HUES6 (cell line): ENCODE measurements at regions not wholly inside any gene's neighbourhood (a gene's known extent, or its start where the extent isn't known, plus 50 kb on each side); places are given as distances from the start of the nearest gene placed in this dataset.

Source experiments
- H3K27ac ChIP-seq: 2 replicates; pipeline ENCODE4 v1.7.0; 2013; ENCODE audit warnings: low read depth, mild to moderate bottlenecking, low read length, inconsistent platforms
- H3K27me3 ChIP-seq: 2 replicates; pipeline ENCODE4 v1.6.1; 2013; ENCODE audit warnings: low read length; ENCODE audit not compliant: control insufficient read depth, insufficient read depth
- H3K36me3 ChIP-seq: 2 replicates; pipeline ENCODE4 v1.6.1; 2013; ENCODE audit warnings: low read length; ENCODE audit not compliant: control insufficient read depth, insufficient read depth
- H3K4me1 ChIP-seq: 2 replicates; pipeline ENCODE4 v1.6.1; 2013; ENCODE audit warnings: low read length; ENCODE audit not compliant: control insufficient read depth, insufficient read depth
- H3K4me3 ChIP-seq: 2 replicates; pipeline ENCODE4 v1.5.1; 2013; ENCODE audit warnings: low read depth, low read length
- H3K9ac ChIP-seq: one replicate; pipeline ENCODE4 v1.6.1; 2013; ENCODE audit warnings: mild to moderate bottlenecking, low read length
- H3K9me3 ChIP-seq: 2 replicates; pipeline ENCODE4 v1.6.1; 2013; ENCODE audit warnings: low read depth, low read length; ENCODE audit not compliant: control insufficient read depth, insufficient read depth

DNA sequence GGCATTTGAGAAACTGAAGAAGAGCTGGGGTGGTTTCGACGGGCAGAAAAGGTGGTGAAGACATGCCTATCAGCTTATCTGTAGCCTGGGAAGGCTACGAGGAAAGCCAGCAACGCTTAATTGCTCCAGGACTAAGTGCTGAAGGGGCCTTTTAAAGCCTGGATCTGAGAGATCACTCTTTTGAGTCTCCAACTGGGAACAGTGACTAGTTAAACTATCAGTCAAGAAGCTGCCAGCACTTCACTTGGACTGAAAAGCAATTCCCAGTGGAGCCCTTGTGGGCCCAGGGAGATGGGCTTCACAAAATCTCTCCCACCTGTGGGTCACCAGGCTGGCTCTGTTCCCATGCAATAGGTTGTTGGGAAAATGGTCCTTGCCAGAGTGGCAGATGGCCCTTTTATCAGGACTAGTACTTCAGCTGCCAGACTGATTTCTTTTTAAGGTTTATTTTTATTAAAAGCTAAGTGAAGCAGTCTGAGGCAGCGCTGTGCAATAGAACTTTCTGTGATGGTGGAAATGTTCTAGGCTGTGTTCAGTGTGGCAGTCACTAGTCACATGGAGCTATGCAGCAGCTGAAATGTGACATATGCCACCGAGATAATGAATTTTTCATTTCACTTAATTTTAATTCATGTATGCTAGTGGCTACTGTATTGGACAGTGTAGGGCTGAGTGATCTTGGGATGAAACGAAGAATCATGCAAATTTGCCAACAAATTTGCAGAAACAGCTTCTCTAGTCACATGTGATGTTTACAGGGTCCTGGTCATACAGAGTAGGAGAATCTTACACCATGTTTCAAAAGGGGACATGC, 276.8 kb downstream of the PCNX1 start:
- Histone ChIP-seq H3K4me1 (peaks cover 29% of the 10 kb centered on the region), H3K9ac (no peak overlapping the region), H3K36me3 (no peaks in the 10 kb centered on the region), H3K27ac (no peak overlapping the region), H3K27me3 (no peaks in the 10 kb centered on the region), H3K4me3 (no peak overlapping the region), H3K9me3 (peaks cover 2% of the 10 kb centered on the region; the same call in 1 of the 2 replicates)

DNA sequence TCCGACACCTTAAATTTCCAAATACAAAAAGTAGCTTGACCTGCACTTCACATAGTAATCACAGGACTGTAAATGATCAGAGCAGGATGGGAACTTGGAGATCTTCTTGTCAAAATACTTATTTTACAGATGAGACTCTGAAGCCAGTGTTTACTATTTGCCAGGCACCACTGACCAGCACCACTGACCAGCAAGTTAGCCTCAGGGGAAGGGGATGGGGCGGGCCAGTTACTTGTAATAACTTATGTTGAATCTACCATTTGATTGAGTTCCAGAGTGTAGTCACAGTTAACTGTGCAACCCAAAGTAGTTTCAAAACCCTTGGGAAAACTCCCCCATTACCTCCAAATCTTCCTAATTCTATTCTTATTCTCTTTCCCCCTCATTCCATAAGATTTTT, 278.4 kb downstream of the PCNX1 start:
- Histone ChIP-seq H3K4me1 (peaks cover 30% of the 10 kb centered on the region), H3K9me3 (peaks cover 2% of the 10 kb centered on the region; the same call in 1 of the 2 replicates), H3K9ac (no peak overlapping the region), H3K36me3 (no peaks in the 10 kb centered on the region), H3K27ac (no peak overlapping the region), H3K27me3 (no peaks in the 10 kb centered on the region), H3K4me3 (no peak overlapping the region)

DNA sequence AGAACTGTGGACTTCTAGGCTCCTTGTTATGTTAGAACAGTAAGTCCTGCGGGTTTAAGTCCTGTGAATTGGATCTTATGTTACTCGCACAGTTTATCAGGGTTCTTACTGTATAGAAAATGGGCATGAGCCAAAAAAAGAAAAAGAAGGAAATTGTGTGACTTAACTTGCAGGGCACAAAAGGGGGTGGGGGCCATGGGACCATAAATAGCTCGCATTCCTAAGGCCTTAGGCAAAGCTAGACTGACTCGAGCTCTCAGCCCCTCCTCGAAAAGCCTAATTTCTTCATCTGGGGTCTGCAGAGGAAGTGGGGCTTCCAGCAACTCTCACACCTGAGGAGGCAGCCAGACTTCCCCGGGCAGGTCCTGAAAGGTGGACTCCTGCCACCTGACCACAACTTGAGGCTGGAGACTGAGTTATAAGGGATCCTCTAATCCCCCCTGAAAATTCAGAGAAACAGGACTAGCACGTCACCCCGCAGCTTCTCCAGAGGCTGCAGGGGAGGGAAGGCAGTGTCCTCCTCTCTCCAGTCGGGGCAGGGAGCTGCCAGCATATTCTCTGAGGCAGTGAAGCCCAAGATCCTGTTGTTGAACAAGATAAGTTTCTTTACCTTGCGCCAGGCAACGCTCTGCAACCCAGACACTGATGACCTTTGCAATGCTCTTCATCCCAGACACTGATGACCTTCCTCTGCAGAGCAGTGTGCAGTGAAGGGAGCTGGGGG, 280.5 kb downstream of the PCNX1 start:
- Histone ChIP-seq H3K4me1 (peaks cover 31% of the 10 kb centered on the region), H3K27me3 (no peaks in the 10 kb centered on the region), H3K36me3 (no peaks in the 10 kb centered on the region), H3K9ac (peak overlapping the region; percentile 32), H3K27ac (peak overlapping the region; percentile 35; the same call in 1 of the 2 replicates), H3K4me3 (no peak overlapping the region; the same call in 1 of the 2 replicates), H3K9me3 (peaks cover 2% of the 10 kb centered on the region; the same call in 1 of the 2 replicates)

DNA sequence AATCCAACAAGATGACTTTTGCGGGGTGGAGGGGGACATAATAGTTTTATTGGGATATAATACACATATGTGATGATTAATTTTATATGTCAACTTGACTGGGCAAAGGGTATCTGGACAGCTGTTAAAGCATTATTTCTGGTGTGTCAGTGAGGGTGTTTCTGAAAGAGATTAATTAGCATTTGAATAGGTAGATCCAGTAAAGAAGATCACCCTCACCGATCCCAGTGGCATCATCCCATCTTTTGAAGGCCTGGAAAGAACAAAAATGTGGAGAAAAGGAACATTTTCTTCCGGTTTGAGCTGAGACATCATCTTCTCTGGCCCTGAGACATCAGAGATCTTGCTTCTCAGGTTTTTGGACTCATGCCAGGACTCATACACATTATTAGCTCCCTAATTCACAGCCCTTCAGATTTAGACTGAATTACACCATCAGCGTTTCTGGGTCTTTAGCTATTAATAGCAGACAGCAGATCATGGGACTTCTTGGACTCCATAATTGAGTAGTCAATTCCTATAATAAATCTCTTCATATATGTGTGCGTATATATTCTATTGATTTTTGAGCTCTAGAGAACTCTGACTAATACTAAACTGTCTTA, 283.6 kb downstream of the PCNX1 start:
- Histone ChIP-seq H3K4me3 (no peak overlapping the region), H3K27me3 (no peaks in the 10 kb centered on the region), H3K9me3 (peaks cover 2% of the 10 kb centered on the region; the same call in 1 of the 2 replicates), H3K4me1 (peaks cover 42% of the 10 kb centered on the region), H3K36me3 (no peaks in the 10 kb centered on the region), H3K27ac (no peak overlapping the region), H3K9ac (no peak overlapping the region)

DNA sequence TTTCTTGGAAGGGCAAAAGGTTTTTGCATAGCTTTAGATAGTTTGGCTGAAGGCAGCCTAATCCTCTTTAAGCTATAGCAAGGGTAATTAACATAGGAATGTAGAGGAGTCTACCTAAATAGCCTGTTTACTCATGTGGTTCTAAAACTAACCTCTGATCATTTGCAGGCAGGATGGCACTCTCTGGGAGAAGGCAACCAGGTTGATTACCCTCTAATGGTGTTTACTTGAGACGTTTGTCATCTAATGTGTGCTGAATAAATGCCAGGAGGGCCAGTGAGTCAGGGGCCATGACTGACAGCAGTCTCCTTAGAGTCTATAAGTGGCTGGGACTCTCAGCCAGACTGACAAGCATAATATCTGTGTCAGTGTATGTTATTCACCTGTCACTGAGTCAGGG, 286.4 kb downstream of the PCNX1 start:
- H3K9ac ChIP-seq: no peak overlapping the region
- H3K27me3 ChIP-seq: no peaks in the 10 kb centered on the region
- no peak overlapping the region for H3K27ac ChIP-seq

DNA sequence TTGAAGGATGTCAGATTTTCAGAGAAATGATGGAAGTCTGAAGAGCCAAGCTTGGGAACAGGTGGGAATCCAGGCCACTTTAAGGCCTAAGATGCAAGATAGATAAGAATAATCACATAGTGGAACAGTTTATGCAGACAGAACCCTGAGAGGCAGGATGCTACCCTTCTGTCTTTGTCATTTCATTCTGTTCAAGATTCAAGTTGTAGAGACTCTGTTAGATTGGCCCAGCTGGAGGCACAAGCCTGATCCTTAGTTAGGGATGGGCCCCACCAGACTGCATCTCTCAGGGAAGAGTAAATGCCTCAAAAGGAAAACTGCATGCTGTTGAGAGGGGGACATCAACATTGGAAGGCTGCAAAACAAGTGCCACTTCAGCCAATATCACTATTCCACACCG, 287.0 kb downstream of the PCNX1 start:
- Histone ChIP-seq H3K27ac (no peak overlapping the region), H3K9ac (no peak overlapping the region), H3K36me3 (no peaks in the 10 kb centered on the region), H3K4me1 (peaks cover 35% of the 10 kb centered on the region), H3K4me3 (no peak overlapping the region), H3K9me3 (no peaks in the 10 kb centered on the region), H3K27me3 (no peaks in the 10 kb centered on the region)

More for the DNA sequence above, 286.4 kb downstream of the PCNX1 start:
- Histone ChIP-seq H3K4me1 (peaks cover 35% of the 10 kb centered on the region), H3K9me3 (no peaks in the 10 kb centered on the region), H3K36me3 (no peaks in the 10 kb centered on the region), H3K4me3 (0 out of 2 replicates have a peak overlapping the region, but pooled peaks have one; percentile 9)

DNA sequence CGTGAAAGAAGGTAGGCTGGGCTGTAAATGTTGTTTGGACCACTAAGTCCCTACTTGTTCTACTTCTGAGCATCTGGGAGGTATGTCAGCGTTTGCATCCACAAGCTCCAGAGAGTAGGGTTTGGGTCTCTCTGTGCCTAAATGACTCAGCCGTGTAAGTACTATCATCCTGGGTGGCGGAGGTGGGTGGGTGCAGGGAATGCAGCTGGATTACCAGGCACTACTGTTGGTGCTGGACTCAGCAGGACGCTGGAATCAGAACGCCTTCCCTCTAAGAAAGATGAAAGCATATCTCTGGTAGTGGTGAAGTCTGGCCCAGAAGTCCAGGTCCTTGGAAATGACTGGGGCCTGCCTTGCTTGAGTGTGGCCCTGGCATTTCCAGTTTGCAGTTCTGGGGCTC, 289.7 kb downstream of the PCNX1 start:
- Histone ChIP-seq H3K36me3 (no peaks in the 10 kb centered on the region), H3K4me1 (peaks cover 29% of the 10 kb centered on the region), H3K9me3 (no peaks in the 10 kb centered on the region), H3K27me3 (no peaks in the 10 kb centered on the region), H3K27ac (no peak overlapping the region), H3K9ac (no peak overlapping the region), H3K4me3 (no peak overlapping the region)

DNA sequence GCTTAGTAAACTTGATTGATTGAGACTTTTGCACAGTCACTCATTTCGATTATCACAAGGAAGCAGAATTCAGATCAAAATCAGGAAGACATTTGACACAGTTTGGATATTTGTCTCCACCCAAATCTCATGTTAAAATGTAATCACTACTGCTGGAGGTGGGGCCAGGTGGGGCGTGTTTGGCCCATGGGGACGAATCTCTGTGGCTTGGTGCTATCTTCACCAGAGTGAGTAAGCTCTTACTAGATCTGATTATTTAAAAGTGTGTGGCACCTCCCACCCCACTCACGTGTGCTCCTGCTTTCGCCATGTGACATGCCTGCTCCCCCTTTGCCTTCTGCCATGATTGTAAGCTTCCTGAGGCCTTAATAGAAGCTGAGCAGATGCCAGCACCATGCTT, 291.4 kb downstream of the PCNX1 start:
- Histone ChIP-seq H3K27ac (no peak overlapping the region), H3K36me3 (no peaks in the 10 kb centered on the region), H3K4me1 (peaks cover 23% of the 10 kb centered on the region), H3K9me3 (no peaks in the 10 kb centered on the region), H3K27me3 (no peaks in the 10 kb centered on the region), H3K9ac (no peak overlapping the region), H3K4me3 (no peak overlapping the region)

DNA sequence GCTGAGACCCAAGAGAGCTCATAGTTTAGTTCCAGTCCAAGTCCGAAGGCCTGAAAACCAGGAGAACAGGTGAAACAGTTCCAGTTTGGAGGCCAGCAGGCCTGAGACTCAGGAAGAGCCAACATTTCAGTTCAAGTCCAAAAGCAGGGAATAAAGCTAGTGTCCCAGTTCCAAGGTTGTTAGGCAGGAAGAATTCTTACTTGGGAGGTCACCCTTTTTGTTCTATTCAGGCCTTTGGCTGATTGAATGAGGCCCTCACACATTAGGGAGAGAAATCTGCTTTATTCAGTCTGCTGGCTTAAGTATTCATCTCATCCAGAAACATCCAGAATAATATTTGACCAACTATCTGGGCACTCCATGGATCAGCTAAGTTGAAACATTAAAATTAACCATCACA, 294.6 kb downstream of the PCNX1 start:
- Histone ChIP-seq H3K9ac (no peak overlapping the region), H3K4me1 (peaks cover 12% of the 10 kb centered on the region; the same call in 1 of the 2 replicates), H3K4me3 (no peak overlapping the region), H3K27ac (no peak overlapping the region), H3K9me3 (no peaks in the 10 kb centered on the region; the same call in 1 of the 2 replicates), H3K27me3 (no peaks in the 10 kb centered on the region), H3K36me3 (no peaks in the 10 kb centered on the region)

DNA sequence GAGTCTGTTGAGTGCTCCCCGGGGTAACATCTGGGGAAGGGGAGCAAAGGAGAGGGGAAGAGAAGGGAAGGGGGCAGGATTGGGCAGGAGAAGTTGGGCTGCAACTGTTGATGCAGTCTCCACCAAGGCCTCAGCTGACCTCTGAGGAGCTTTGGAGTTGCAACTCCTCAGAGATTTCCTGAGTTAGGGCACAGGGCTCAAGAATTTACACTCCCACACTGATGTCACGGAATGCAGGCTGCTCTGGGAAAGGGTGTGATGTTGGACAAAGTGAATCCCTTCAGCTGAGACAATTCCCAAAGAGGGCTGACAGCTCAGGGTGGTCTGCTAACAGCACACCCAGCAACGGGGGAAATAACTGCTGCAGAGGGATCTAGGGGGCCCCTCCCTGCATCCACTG, 295.6 kb downstream of the PCNX1 start:
- Histone ChIP-seq H3K4me1 (peaks cover 9% of the 10 kb centered on the region; the same call in 1 of the 2 replicates), H3K36me3 (no peaks in the 10 kb centered on the region), H3K9ac (no peak overlapping the region), H3K4me3 (no peak overlapping the region), H3K9me3 (no peaks in the 10 kb centered on the region; the same call in 1 of the 2 replicates), H3K27me3 (no peaks in the 10 kb centered on the region), H3K27ac (no peak overlapping the region)

DNA sequence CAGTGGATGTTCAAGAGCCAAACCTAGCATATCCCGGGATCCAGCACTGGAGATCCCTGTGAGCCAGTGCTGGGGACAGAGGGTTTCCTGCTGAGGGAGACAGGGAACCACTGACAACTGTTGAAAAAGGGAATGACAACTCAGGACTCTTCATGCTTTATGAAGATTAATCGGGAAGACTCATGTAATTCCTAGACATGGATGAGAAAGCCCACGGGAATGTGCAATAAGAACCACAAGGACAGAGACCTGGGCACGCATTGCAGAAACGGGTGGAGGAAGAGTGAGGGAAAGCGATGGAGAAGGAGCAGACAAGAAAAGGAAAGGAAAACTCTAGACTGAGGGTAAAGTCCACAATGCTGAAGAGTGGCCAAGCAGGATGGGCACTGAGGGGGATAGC, 296.0 kb downstream of the PCNX1 start:
- no peak overlapping the region for H3K9ac ChIP-seq
- H3K36me3 ChIP-seq: no peaks in the 10 kb centered on the region
- peaks cover 7% of the 10 kb centered on the region for H3K4me1 ChIP-seq
- H3K27ac ChIP-seq: no peak overlapping the region
- H3K27me3 ChIP-seq: no peaks in the 10 kb centered on the region
- H3K9me3 ChIP-seq: no peaks in the 10 kb centered on the region; the same call in 1 of the 2 replicates
- H3K4me3 ChIP-seq: no peak overlapping the region
